ENCODE measurements at regions not wholly inside any gene's neighbourhood (a gene's known extent, or its start where the extent isn't known, plus 50 kb on each side); places are given as distances from the start of the nearest gene placed in this dataset.
"Not testable (repeated sequence)": the region's sequence is repeated elsewhere in the genome, so short reads cannot be mapped to it uniquely, and the experiment has no call there.

- no peak for DNase-seq
Measured at GRCh38 chr15:81765816-81766215, 280.0 kb downstream of the MEX3B start.

GRCh38 chr15:81763304-81763703 is 282.5 kb downstream of the MEX3B start:
- DNase-seq: no peak

- no peak for DNase-seq
Measured at GRCh38 chr15:81760686-81761085, 285.1 kb downstream of the MEX3B start.

GRCh38 chr15:81758818-81759284 is 287.0 kb downstream of the MEX3B start:
- no peak for DNase-seq

GRCh38 chr15:81755626-81756025 is 290.2 kb downstream of the MEX3B start:
- DNase-seq: no peak

GRCh38 chr15:81754078-81754477 is 291.7 kb downstream of the MEX3B start:
- no peak for DNase-seq

- no peak for DNase-seq
Measured at GRCh38 chr15:81752974-81753373, 292.8 kb downstream of the MEX3B start.

- no peak for DNase-seq
Measured at GRCh38 chr15:81752546-81752942, 293.3 kb downstream of the MEX3B start.

- no peak for DNase-seq
Measured at GRCh38 chr15:81751816-81752545, 293.8 kb downstream of the MEX3B start.

- no peak for DNase-seq
Measured at GRCh38 chr15:81751256-81751655, 294.6 kb downstream of the MEX3B start.

GRCh38 chr15:81749716-81750375 is 296.0 kb downstream of the MEX3B start:
- DNase-seq: no peak

GRCh38 chr15:81747482-81747881 is 298.3 kb downstream of the MEX3B start:
- DNase-seq: no peak

- no peak for DNase-seq
Measured at GRCh38 chr15:81747026-81747425, 298.8 kb downstream of the MEX3B start.

- DNase-seq: no peak
Measured at GRCh38 chr15:81744364-81744763, 301.5 kb downstream of the MEX3B start.

GRCh38 chr15:81740416-81740815 is 305.4 kb downstream of the MEX3B start:
- DNase-seq: no peak

- no peak for DNase-seq
Measured at GRCh38 chr15:81729340-81729739, 316.5 kb downstream of the MEX3B start.

GRCh38 chr15:81728726-81729125 is 317.1 kb downstream of the MEX3B start:
- no peak for DNase-seq

- no peak for DNase-seq
Measured at GRCh38 chr15:81725590-81725989, 320.2 kb downstream of the MEX3B start.

GRCh38 chr15:81724536-81724935 is 321.3 kb downstream of the MEX3B start:
- DNase-seq: no peak

- DNase-seq: no peak
Measured at GRCh38 chr15:81723701-81724100, 322.1 kb downstream of the MEX3B start.

GRCh38 chr15:81723113-81723651 is 322.6 kb downstream of the MEX3B start:
- no peak for DNase-seq

GRCh38 chr15:81716468-81716867 is 329.4 kb downstream of the MEX3B start:
- DNase-seq: not testable (repeated sequence)

GRCh38 chr15:81710328-81710727 is 335.5 kb downstream of the MEX3B start:
- no peak for DNase-seq

GRCh38 chr15:81706816-81707346 is 332.9 kb upstream of the TMC3 start:
- DNase-seq: not testable (repeated sequence)

Data from activated T-cell treated with anti-CD3 and anti-CD28 coated beads for 4 hours (primary cell).